Panc1 (cell line): ENCODE measurements at regions not wholly inside any gene's neighbourhood (a gene's known extent, or its start where the extent isn't known, plus 50 kb on each side); places are given as distances from the start of the nearest gene placed in this dataset.

ENCODE experiments used
- ATAC-seq: fragments of 200-7000 bp; cut with Tn5 transposase; 2 replicates; pipeline ENCODE4 v1.9.1; 2020; ENCODE audit warnings: mild to moderate bottlenecking, moderate library complexity
- BruUV-seq: library from RNA; stranded (reverse); fragments of 400-500 nt; replicated peaks from 2 replicates; lab custom pipeline; 2021; lab: Mats Ljungman, UMichigan
- CTCF ChIA-PET: fragments of 300-600 bp; sonication (Branson Sonifier 250); formaldehyde crosslinking; loops from one replicate; lab custom pipeline; 2022; ENCODE audit warnings: antibody characterized with exemption; lab: Charles Lee
- POLR2A ChIA-PET: fragments of 300-600 bp; sonication (Branson Sonifier 250); formaldehyde crosslinking; loops from one replicate; lab custom pipeline; 2022; ENCODE audit warnings: antibody characterized with exemption; lab: Charles Lee
- DNase-seq: peaks from one replicate; pipeline ENCODE4 v3.0.0-alpha.2; 2010; ENCODE audit warnings: low read depth, low spot score
- H3K27ac ChIP-seq: 2 replicates; pipeline ENCODE4 v1.5.1; 2011; ENCODE audit warnings: mild to moderate bottlenecking, low read length, inconsistent platforms
- H3K27me3 ChIP-seq: fragments of 200-500 bp; sonication (Bioruptor generic); 2 replicates; pipeline ENCODE4 v1.6.0; 2014; ENCODE audit warnings: low read length, inconsistent platforms; ENCODE audit not compliant: control insufficient read depth, insufficient read depth
- H3K36me3 ChIP-seq: fragments of 200-500 bp; sonication (Bioruptor generic); 2 replicates; pipeline ENCODE4 v1.5.1; 2014; ENCODE audit warnings: inconsistent platforms, mild to moderate bottlenecking, low read length, moderate library complexity; ENCODE audit not compliant: control insufficient read depth, insufficient read depth
- H3K4me1 ChIP-seq: 2 replicates; pipeline ENCODE4 v1.5.1; 2011; ENCODE audit warnings: inconsistent platforms, mild to moderate bottlenecking, low read length, moderate library complexity; ENCODE audit not compliant: control insufficient read depth, insufficient read depth
- H3K4me3 ChIP-seq, 2 experiments: 2 replicates each; pipeline ENCODE4 v1.5.1; 2011 to 2012; ENCODE audit warnings: low read depth in 2 of 2, low read length in 2 of 2, mild to moderate bottlenecking in 2 of 2, inconsistent platforms in 1 of 2, moderate library complexity in 1 of 2
- H3K9me3 ChIP-seq: fragments of 200-500 bp; sonication (Bioruptor generic); 2 replicates; pipeline ENCODE4 v1.5.1; 2014; ENCODE audit warnings: low read depth, mild to moderate bottlenecking, inconsistent platforms, low read length, moderate library complexity; ENCODE audit not compliant: control insufficient read depth, insufficient read depth
- POLR2AphosphoS5 ChIP-seq: IDR thresholded peaks from 2 replicates; pipeline ENCODE4 v1.6.1; 2012; ENCODE audit warnings: mild to moderate bottlenecking, low read depth, low read length, moderate library complexity
- SIN3A ChIP-seq: IDR thresholded peaks from 2 replicates; pipeline ENCODE4 v1.6.1; 2012; ENCODE audit warnings: low read depth, mild to moderate bottlenecking, low read length, moderate library complexity, borderline replicate concordance; ENCODE audit not compliant: insufficient read depth
- TCF7L2 ChIP-seq: IDR thresholded peaks from 2 replicates; pipeline ENCODE4 v1.6.1; 2011; ENCODE audit warnings: mild to moderate bottlenecking, low read depth, low read length, inconsistent platforms
- in situ Hi-C: cut with HindIII; loops from 2 replicates; pipeline ENCODE4 v1.10.0; 2016; ENCODE audit warnings: low sequenced_read_pairs, low pct_unique_long_range_greater_than_20kb
- intact Hi-C: fragments of 100-400 bp; cut with micrococcal nuclease; formaldehyde crosslinking; loops from one replicate; pipeline ENCODE4 v1.10.0; 2022; ENCODE audit not compliant: unreplicated experiment
- TF ChIP-seq, protein P1 (sequence below), 2 experiments: IDR thresholded peaks; 2 replicates each; pipeline ENCODE4 v1.6.1; 2011 to 2012; ENCODE audit warnings: low read depth in 2 of 2, control low read depth in 1 of 2, low read length in 1 of 2, mild to moderate bottlenecking in 1 of 2, moderate library complexity in 1 of 2; ENCODE audit not compliant: insufficient read depth in 1 of 2
- TF ChIP-seq, protein P2 (sequence below): fragments of 450-650 bp; IDR thresholded peaks from 2 replicates; pipeline ENCODE4 v1.5.1; 2017; ENCODE audit warnings: mild to moderate bottlenecking

DNA sequence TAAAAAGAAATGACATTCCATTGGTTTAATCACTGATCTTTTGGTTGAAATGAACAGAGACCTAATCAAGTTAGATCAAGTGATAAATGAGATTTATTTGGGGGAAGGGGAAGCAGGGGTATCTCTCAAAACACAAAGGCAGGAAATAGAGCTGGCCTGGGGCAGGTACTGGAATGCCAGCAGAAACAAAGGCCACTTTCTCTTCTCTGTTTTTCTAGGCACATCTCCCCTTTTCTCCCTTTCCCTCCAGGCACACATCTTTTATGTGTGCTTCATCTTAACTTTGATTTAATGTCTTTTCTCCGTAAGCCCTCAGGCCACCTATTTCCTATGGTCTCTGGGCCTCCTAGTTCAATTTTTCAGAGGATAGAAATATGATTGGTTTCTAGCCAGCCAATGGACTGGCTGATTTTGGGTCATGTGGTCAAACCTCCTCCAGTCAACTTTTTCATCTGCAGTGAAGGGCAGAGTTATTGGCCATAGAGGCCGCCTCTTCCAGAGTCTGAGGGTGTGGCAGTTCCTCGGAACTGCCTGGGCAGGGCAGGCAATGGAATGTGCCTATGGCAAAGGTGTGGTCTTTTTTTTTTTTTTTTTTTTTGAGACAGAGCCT, 58.9 kb upstream of the FAM136A start:
- DNase-seq (no peak), ATAC-seq (no peak)
- POLR2A ChIA-PET = no interaction called here
- CTCF ChIA-PET = no interaction called here
- in situ Hi-C loops (no loop called here), intact Hi-C loops (no loop called here)
- Histone ChIP-seq H3K4me1 (no peaks in the 10 kb centered on the region; the same call in 1 of the 2 replicates), H3K4me3 (no peak overlapping the region), H3K27ac (no peak overlapping the region), H3K36me3 (no peaks in the 10 kb centered on the region), H3K27me3 (peaks cover 2% of the 10 kb centered on the region; the same call in 1 of the 2 replicates), H3K9me3 (no peaks in the 10 kb centered on the region)
- TF ChIP-seq SIN3A (no peak), POLR2AphosphoS5 (no peak), TCF7L2 (no peak)
- TF ChIP-seq, protein P1, sequence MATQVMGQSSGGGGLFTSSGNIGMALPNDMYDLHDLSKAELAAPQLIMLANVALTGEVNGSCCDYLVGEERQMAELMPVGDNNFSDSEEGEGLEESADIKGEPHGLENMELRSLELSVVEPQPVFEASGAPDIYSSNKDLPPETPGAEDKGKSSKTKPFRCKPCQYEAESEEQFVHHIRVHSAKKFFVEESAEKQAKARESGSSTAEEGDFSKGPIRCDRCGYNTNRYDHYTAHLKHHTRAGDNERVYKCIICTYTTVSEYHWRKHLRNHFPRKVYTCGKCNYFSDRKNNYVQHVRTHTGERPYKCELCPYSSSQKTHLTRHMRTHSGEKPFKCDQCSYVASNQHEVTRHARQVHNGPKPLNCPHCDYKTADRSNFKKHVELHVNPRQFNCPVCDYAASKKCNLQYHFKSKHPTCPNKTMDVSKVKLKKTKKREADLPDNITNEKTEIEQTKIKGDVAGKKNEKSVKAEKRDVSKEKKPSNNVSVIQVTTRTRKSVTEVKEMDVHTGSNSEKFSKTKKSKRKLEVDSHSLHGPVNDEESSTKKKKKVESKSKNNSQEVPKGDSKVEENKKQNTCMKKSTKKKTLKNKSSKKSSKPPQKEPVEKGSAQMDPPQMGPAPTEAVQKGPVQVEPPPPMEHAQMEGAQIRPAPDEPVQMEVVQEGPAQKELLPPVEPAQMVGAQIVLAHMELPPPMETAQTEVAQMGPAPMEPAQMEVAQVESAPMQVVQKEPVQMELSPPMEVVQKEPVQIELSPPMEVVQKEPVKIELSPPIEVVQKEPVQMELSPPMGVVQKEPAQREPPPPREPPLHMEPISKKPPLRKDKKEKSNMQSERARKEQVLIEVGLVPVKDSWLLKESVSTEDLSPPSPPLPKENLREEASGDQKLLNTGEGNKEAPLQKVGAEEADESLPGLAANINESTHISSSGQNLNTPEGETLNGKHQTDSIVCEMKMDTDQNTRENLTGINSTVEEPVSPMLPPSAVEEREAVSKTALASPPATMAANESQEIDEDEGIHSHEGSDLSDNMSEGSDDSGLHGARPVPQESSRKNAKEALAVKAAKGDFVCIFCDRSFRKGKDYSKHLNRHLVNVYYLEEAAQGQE (IDR thresholded peaks at IDR 0.05; ENCODE audit: insufficient read depth in 1 of 2, low read depth in 2 of 2, low read length in 1 of 2) = no peak
- TF ChIP-seq, protein P2, sequence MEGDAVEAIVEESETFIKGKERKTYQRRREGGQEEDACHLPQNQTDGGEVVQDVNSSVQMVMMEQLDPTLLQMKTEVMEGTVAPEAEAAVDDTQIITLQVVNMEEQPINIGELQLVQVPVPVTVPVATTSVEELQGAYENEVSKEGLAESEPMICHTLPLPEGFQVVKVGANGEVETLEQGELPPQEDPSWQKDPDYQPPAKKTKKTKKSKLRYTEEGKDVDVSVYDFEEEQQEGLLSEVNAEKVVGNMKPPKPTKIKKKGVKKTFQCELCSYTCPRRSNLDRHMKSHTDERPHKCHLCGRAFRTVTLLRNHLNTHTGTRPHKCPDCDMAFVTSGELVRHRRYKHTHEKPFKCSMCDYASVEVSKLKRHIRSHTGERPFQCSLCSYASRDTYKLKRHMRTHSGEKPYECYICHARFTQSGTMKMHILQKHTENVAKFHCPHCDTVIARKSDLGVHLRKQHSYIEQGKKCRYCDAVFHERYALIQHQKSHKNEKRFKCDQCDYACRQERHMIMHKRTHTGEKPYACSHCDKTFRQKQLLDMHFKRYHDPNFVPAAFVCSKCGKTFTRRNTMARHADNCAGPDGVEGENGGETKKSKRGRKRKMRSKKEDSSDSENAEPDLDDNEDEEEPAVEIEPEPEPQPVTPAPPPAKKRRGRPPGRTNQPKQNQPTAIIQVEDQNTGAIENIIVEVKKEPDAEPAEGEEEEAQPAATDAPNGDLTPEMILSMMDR = no peak
- no TSS peak for BruUV-seq

DNA sequence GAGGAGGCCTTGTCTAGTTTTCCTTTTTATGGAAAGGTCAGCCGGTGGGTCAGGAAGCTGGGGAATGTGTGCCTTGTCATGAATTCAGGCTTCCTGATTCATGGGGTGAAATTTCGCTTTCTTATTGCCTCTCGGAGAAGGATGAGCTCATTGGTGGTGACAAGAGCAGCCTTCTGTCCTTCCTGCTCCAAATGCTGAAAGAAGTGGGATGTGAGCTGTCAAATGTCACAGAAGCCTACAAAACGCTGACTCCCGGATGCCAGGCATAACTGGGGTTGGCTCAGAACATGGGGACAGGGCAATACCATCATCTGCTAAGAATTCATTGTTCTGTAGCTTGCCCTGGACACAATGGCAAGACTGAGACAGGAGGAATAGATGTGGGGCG, 55.8 kb upstream of the FAM136A start:
- in situ Hi-C loops = no loop called here
- H3K9me3 ChIP-seq = no peaks in the 10 kb centered on the region
- H3K36me3 ChIP-seq = no peaks in the 10 kb centered on the region
- H3K27ac ChIP-seq = no peak overlapping the region
- no TSS peak for BruUV-seq
- DNase-seq = no peak
- ChIA-PET CTCF (no interaction called here), POLR2A (no interaction called here)
- no peak overlapping the region for H3K4me3 ChIP-seq
- peaks cover 7% of the 10 kb centered on the region; the same call in 1 of the 2 replicates for H3K27me3 ChIP-seq
- no peak for ATAC-seq
- intact Hi-C loops = no loop called here
- TF ChIP-seq TCF7L2 (no peak), POLR2AphosphoS5 (no peak), SIN3A (no peak)
- TF ChIP-seq, protein P2 = no peak
- TF ChIP-seq, protein P1 (IDR thresholded peaks at IDR 0.05; ENCODE audit: insufficient read depth in 1 of 2, low read depth in 2 of 2, low read length in 1 of 2) = no peak
- no peaks in the 10 kb centered on the region; the same call in 1 of the 2 replicates for H3K4me1 ChIP-seq
